H1 (cell line): ENCODE measurements at regions not wholly inside any gene's neighbourhood (a gene's known extent, or its start where the extent isn't known, plus 50 kb on each side); places are given as distances from the start of the nearest gene placed in this dataset.

Experiments used
- CTCF ChIA-PET: fragments of 300-600 bp; sonication (Branson Sonifier 250); formaldehyde crosslinking; loops from one replicate; lab custom pipeline; 2021; ENCODE audit not compliant: partially characterized antibody; lab: Charles Lee
- POLR2A ChIA-PET: fragments of 300-600 bp; sonication (Branson Sonifier 250); formaldehyde crosslinking; loops from one replicate; lab custom pipeline; 2021; ENCODE audit warnings: inconsistent platforms; ENCODE audit not compliant: partially characterized antibody; lab: Charles Lee
- DNase-seq, 2 experiments: peaks; one replicate each; pipeline versions ENCODE4 v3.0.0 to v3.0.0-alpha.2; 2010 to 2022; ENCODE audit warnings: low spot score in 2 of 2, low read depth in 1 of 2, mixed read lengths in 1 of 2
- FAIRE-seq: peaks from 2 replicates; lab custom pipeline; 2011; peaks lifted over from hg19 to GRCh38; lab: Jason Lieb, UNC
- H2AFZ ChIP-seq: 2 replicates; pipeline ENCODE4 v1.8.1; 2012; ENCODE audit warnings: low read length, inconsistent platforms
- H2AK5ac ChIP-seq: 2 replicates; pipeline ENCODE4 v1.6.1; 2013; ENCODE audit warnings: low read depth, low read length
- H2BK120ac ChIP-seq: replicated peaks from 2 replicates; pipeline ENCODE3; 2013; ENCODE audit warnings: low read depth, low read length, inconsistent platforms
- H2BK12ac ChIP-seq: 2 replicates; pipeline ENCODE4 v1.6.1; 2013; ENCODE audit warnings: low read depth, low read length
- H2BK15ac ChIP-seq: 2 replicates; pipeline ENCODE4 v1.6.1; 2013; ENCODE audit warnings: low read length
- H2BK20ac ChIP-seq: 2 replicates; pipeline ENCODE4 v1.6.1; 2013; ENCODE audit warnings: low read length
- H2BK5ac ChIP-seq: 2 replicates; pipeline ENCODE4 v1.6.1; 2013; ENCODE audit warnings: low read depth, low read length
- H3K14ac ChIP-seq: 2 replicates; pipeline ENCODE4 v1.6.1; 2013; ENCODE audit warnings: inconsistent platforms; ENCODE audit not compliant: insufficient read length
- H3K18ac ChIP-seq: 2 replicates; pipeline ENCODE4 v1.6.1; 2013; ENCODE audit warnings: low read length; ENCODE audit errors: extremely low read depth
- H3K23ac ChIP-seq: 2 replicates; pipeline ENCODE4 v1.6.1; 2013; ENCODE audit warnings: inconsistent platforms; ENCODE audit not compliant: insufficient read length
- H3K23me2 ChIP-seq: 2 replicates; pipeline ENCODE4 v1.6.1; 2013; ENCODE audit warnings: low read depth, low read length
- H3K27ac ChIP-seq: 2 replicates; pipeline ENCODE4 v1.6.1; 2011; ENCODE audit warnings: low read depth, low read length, inconsistent platforms
- H3K27me3 ChIP-seq, 4 experiments: replicated peaks in 1 of 4; 1 replicate in 1 of 4; 2 replicates in 3 of 4; pipeline versions ENCODE4 v1.6.1 to v1.8.1; 2011 to 2013; ENCODE audit warnings: low read length in 3 of 4, mild to moderate bottlenecking in 3 of 4, inconsistent platforms in 2 of 4, mixed read lengths in 2 of 4, moderate library complexity in 1 of 4; ENCODE audit not compliant: control insufficient read depth in 3 of 4, insufficient read depth in 3 of 4; ENCODE audit errors: extremely low read depth in 1 of 4
- H3K36me3 ChIP-seq, 4 experiments: 2 replicates each; pipeline versions ENCODE4 v1.6.1 to v1.8.1; 2011 to 2013; ENCODE audit warnings: mild to moderate bottlenecking in 4 of 4, low read length in 3 of 4, moderate library complexity in 2 of 4, control low read depth in 1 of 4, inconsistent platforms in 1 of 4; ENCODE audit not compliant: insufficient read depth in 4 of 4, control insufficient read depth in 2 of 4
- H3K4ac ChIP-seq: replicated peaks from 2 replicates; pipeline ENCODE3; 2013; ENCODE audit warnings: low read length, low read depth, mixed read lengths, inconsistent platforms; ENCODE audit not compliant: insufficient read length
- H3K4me1 ChIP-seq, 4 experiments: replicated peaks in 1 of 4; 1 replicate in 1 of 4; 2 replicates in 3 of 4; pipeline versions ENCODE4 v1.6.1 to v1.8.1; 2011 to 2013; ENCODE audit warnings: low read length in 3 of 4, inconsistent platforms in 2 of 4, mixed read lengths in 1 of 4; ENCODE audit not compliant: insufficient read depth in 4 of 4, control insufficient read depth in 3 of 4
- H3K4me2 ChIP-seq, 2 experiments: 2 replicates each; pipeline versions ENCODE4 v1.6.1 to v1.8.1; 2011 to 2013; ENCODE audit warnings: low read depth in 2 of 2, low read length in 2 of 2, control low read depth in 1 of 2, inconsistent platforms in 1 of 2, mild to moderate bottlenecking in 1 of 2; ENCODE audit not compliant: insufficient read depth in 1 of 2
- H3K4me3 ChIP-seq, 4 experiments: fragments of 200-600, 300-600 bp in 1 of 4; sonication (generic), shearing (Covaris generic), sonication (Bioruptor Twin) in 1 of 4; 2 replicates each; pipeline versions ENCODE4 v1.5.1 to v1.8.1; 2011 to 2016; ENCODE audit warnings: low read length in 4 of 4, low read depth in 3 of 4, control low read depth in 2 of 4, inconsistent platforms in 2 of 4, mild to moderate bottlenecking in 2 of 4, mixed read lengths in 1 of 4, moderate library complexity in 1 of 4; ENCODE audit not compliant: insufficient read depth in 2 of 4; ENCODE audit errors: extremely low read depth in 1 of 4
- H3K56ac ChIP-seq: replicated peaks from 2 replicates; pipeline ENCODE3; 2013; ENCODE audit warnings: low read depth, mild to moderate bottlenecking, mixed read lengths, low read length, inconsistent platforms; ENCODE audit not compliant: insufficient read length
- H3K79me1 ChIP-seq: 2 replicates; pipeline ENCODE4 v1.6.1; 2013; ENCODE audit warnings: low read depth, low read length, control low read depth
- H3K79me2 ChIP-seq, 2 experiments: 2 replicates each; pipeline versions ENCODE4 v1.6.1 to v1.8.1; 2012 to 2013; ENCODE audit warnings: low read length in 2 of 2, mild to moderate bottlenecking in 2 of 2, inconsistent platforms in 1 of 2; ENCODE audit not compliant: insufficient read depth in 2 of 2, control insufficient read depth in 1 of 2
- H3K9ac ChIP-seq, 4 experiments: replicated peaks in 1 of 4; 1 replicate in 1 of 4; 2 replicates in 3 of 4; pipeline versions ENCODE4 v1.6.1 to v1.8.1; 2011 to 2013; ENCODE audit warnings: low read depth in 3 of 4, low read length in 3 of 4, control low read depth in 2 of 4, mild to moderate bottlenecking in 2 of 4, moderate library complexity in 2 of 4, inconsistent platforms in 1 of 4; ENCODE audit errors: extremely low read depth in 1 of 4
- H3K9me3 ChIP-seq, 2 experiments: 2 replicates each; pipeline versions ENCODE4 v1.6.1 to v1.8.1; 2012 to 2013; ENCODE audit warnings: mild to moderate bottlenecking in 2 of 2, moderate library complexity in 2 of 2, control low read depth in 1 of 2, inconsistent platforms in 1 of 2, low read depth in 1 of 2, low read length in 1 of 2, mixed read lengths in 1 of 2; ENCODE audit not compliant: insufficient read depth in 2 of 2
- H4K20me1 ChIP-seq, 2 experiments: replicated peaks in 1 of 2; 2 replicates each; pipeline versions ENCODE3 to v1.8.1; 2011 to 2013; ENCODE audit warnings: inconsistent platforms in 2 of 2, low read length in 2 of 2, mild to moderate bottlenecking in 1 of 2; ENCODE audit not compliant: insufficient read depth in 2 of 2, control insufficient read depth in 1 of 2
- H4K5ac ChIP-seq: 2 replicates; pipeline ENCODE4 v1.6.1; 2013; ENCODE audit warnings: low read length, low read depth, mixed read lengths, inconsistent platforms; ENCODE audit not compliant: insufficient read length
- H4K8ac ChIP-seq: 2 replicates; pipeline ENCODE4 v1.8.0; 2013; ENCODE audit warnings: mild to moderate bottlenecking, moderate library complexity, low read length, inconsistent platforms; ENCODE audit not compliant: insufficient read depth; ENCODE audit errors: extremely low read depth
- H4K91ac ChIP-seq: replicated peaks from 2 replicates; pipeline ENCODE3; 2013; ENCODE audit warnings: low read length, mixed read lengths, inconsistent platforms; ENCODE audit not compliant: insufficient read length
- CBX5 ChIP-seq: fragments of 300-800, 300-1000 bp; sonication (generic); IDR thresholded peaks from 2 replicates; pipeline ENCODE4 v1.7.1; 2016; ENCODE audit warnings: antibody characterized with exemption, low read length, low read depth
- CBX8 ChIP-seq: fragments of 300-800, 300-1000 bp; sonication (generic); IDR thresholded peaks from 2 replicates; pipeline ENCODE4 v1.7.1; 2016; ENCODE audit warnings: low read depth, low read length, borderline replicate concordance
- EP300 ChIP-seq, 2 experiments: IDR thresholded peaks; 1 replicate in 1 of 2; 2 replicates in 1 of 2; pipeline ENCODE4 v1.6.1; 2011 to 2012; ENCODE audit warnings: low read depth in 2 of 2, low read length in 2 of 2, mild to moderate bottlenecking in 2 of 2, borderline replicate concordance in 1 of 2, inconsistent platforms in 1 of 2, moderate library complexity in 1 of 2
- FOSL1 ChIP-seq: IDR thresholded peaks from 2 replicates; pipeline ENCODE4 v1.6.1; 2011; ENCODE audit warnings: mild to moderate bottlenecking, low read depth, low read length, moderate library complexity; ENCODE audit not compliant: insufficient read depth
- RBBP5 ChIP-seq: IDR thresholded peaks from 2 replicates; pipeline ENCODE4 v1.7.1; 2012; ENCODE audit warnings: low read depth, mild to moderate bottlenecking, inconsistent platforms, low read length, moderate library complexity, borderline replicate concordance
- RXRA ChIP-seq: IDR thresholded peaks from 2 replicates; pipeline ENCODE4 v1.6.1; 2011; ENCODE audit warnings: low read depth, mild to moderate bottlenecking, low read length, moderate library complexity; ENCODE audit not compliant: insufficient read depth
- SAP30 ChIP-seq: fragments of 300-600 bp; sonication (generic); IDR thresholded peaks from 2 replicates; pipeline ENCODE4 v1.7.1; 2012; ENCODE audit warnings: low read length, moderate library complexity, mild to moderate bottlenecking, inconsistent platforms; ENCODE audit not compliant: insufficient read depth, insufficient replicate concordance
- WGBS, 2 experiments: shearing (Covaris generic) in 1 of 2; methylation state at CpG; one replicate each; pipeline versions ENCODE4 v1.1.6 to v1.1.7; 2013 to 2015; ENCODE audit warnings: low lambda C conversion rate in 2 of 2, mixed read lengths in 2 of 2, inconsistent platforms in 1 of 2, low coverage in 1 of 2, missing lambda C conversion rate in 1 of 2; ENCODE audit not compliant: insufficient replicate concordance in 2 of 2, insufficient coverage in 1 of 2, insufficient read length in 1 of 2; ENCODE audit errors: extremely low coverage in 1 of 2, missing lambda C conversion rate in 1 of 2; 5-methylcytosine and 5-hydroxymethylcytosine counted together
- TF ChIP-seq, protein P1 (sequence below): IDR thresholded peaks from 2 replicates; pipeline ENCODE4 v1.6.1; 2011; ENCODE audit warnings: low read depth, mild to moderate bottlenecking, low read length; ENCODE audit not compliant: insufficient read depth

- no peak for TF ChIP-seq CBX5
Measured at GRCh38 chr2:17387591-17387990, 130.6 kb downstream of the RAD51AP2 start (continued).

DNA sequence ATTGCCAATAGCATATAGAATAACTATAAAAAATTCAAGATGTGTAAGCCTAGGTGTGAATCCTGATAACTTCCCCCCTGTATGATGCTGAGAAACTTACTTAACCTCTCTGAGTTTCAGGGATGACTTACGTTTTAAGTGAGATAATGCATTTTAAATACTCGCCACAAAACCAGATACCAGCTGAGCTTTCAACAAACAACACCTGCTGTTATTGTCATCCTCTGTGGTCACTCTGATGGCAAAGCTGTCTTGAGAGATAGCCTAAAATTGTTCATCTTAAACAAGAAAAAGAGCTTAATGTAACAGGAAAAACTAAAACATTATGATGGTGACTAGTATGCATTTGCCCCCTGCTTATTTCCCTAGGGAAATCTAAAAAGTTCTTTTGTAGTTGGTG lies 131.5 kb downstream of the RAD51AP2 start:
- H3K4ac ChIP-seq = no peak overlapping the region
- H3K18ac ChIP-seq = no peak overlapping the region
- no peaks in the 10 kb centered on the region for H3K4me1 ChIP-seq
- H3K4me2 ChIP-seq = no peak overlapping the region
- no peak overlapping the region for H4K91ac ChIP-seq
- H3K23me2 ChIP-seq = no peaks in the 10 kb centered on the region
- ChIA-PET POLR2A (no interaction called here), CTCF (interaction anchor here (0.6 kb wide), 1 partner anchor 99 kb away, joined by 3 read pairs; no protein-coding TSS in a partner anchor)
- no peaks in the 10 kb centered on the region for H4K20me1 ChIP-seq
- no peak overlapping the region for H4K5ac ChIP-seq
- H3K14ac ChIP-seq = no peak overlapping the region
- no peak overlapping the region for H3K4me3 ChIP-seq
- H4K8ac ChIP-seq = no peak overlapping the region
- no peak overlapping the region for H3K9ac ChIP-seq
- 89% methylated on average over 2 of the region's 2 CpGs; no CpG with 5 or more reads in 1 of the 2 experiments for WGBS, 2 experiments
- H2BK20ac ChIP-seq = no peak overlapping the region
- no peaks in the 10 kb centered on the region for H3K9me3 ChIP-seq
- H2BK15ac ChIP-seq = no peak overlapping the region
- no peaks in the 10 kb centered on the region for H3K79me1 ChIP-seq
- no peaks in the 10 kb centered on the region for H3K27me3 ChIP-seq
- no peak overlapping the region for H2AFZ ChIP-seq
- H3K36me3 ChIP-seq = no peaks in the 10 kb centered on the region
- no peak overlapping the region for H3K27ac ChIP-seq
- no peak overlapping the region for H3K56ac ChIP-seq
- no peak overlapping the region for H2AK5ac ChIP-seq
- H2BK120ac ChIP-seq = no peak overlapping the region
- DNase-seq = no peak
- FAIRE-seq = no peak
- no peaks in the 10 kb centered on the region for H3K79me2 ChIP-seq
- no peak overlapping the region for H2BK12ac ChIP-seq
- H3K23ac ChIP-seq = no peak overlapping the region
- no peak overlapping the region for H2BK5ac ChIP-seq
- TF ChIP-seq CBX8 (no peak), SAP30 (no peak), RBBP5 (no peak), FOSL1 (no peak), RXRA (no peak), EP300 (IDR thresholded peaks at IDR 0.05; ENCODE audit: borderline replicate concordance in 1 of 2, low read depth in 2 of 2, low read length in 2 of 2) (no peak)
- TF ChIP-seq, protein P1, sequence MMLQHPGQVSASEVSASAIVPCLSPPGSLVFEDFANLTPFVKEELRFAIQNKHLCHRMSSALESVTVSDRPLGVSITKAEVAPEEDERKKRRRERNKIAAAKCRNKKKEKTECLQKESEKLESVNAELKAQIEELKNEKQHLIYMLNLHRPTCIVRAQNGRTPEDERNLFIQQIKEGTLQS = no peak
